NT2/D1 (cell line): ENCODE measurements at regions not wholly inside any gene's neighbourhood (a gene's known extent, or its start where the extent isn't known, plus 50 kb on each side); places are given as distances from the start of the nearest gene placed in this dataset.

Experiments
- DNase-seq: peaks from one replicate; pipeline ENCODE4 v3.0.0-alpha.2; 2011; ENCODE audit warnings: low read depth, low spot score
- H3K27me3 ChIP-seq: 2 replicates; pipeline ENCODE4 v1.6.0; 2011; ENCODE audit warnings: mild to moderate bottlenecking; ENCODE audit not compliant: insufficient read length, insufficient read depth
- H3K36me3 ChIP-seq: 2 replicates; pipeline ENCODE4 v1.6.1; 2011; ENCODE audit warnings: mild to moderate bottlenecking, low read length, mixed read lengths; ENCODE audit not compliant: insufficient read depth, insufficient read length
- H3K4me1 ChIP-seq: 2 replicates; pipeline ENCODE4 v1.5.1; 2011; ENCODE audit not compliant: insufficient read depth, insufficient read length
- H3K4me3 ChIP-seq: 2 replicates; pipeline ENCODE4 v1.5.1; 2011; ENCODE audit warnings: low read depth; ENCODE audit not compliant: insufficient read length
- H3K9ac ChIP-seq: 2 replicates; pipeline ENCODE4 v1.6.0; 2011; ENCODE audit warnings: low read depth; ENCODE audit not compliant: insufficient read length
- H3K9me3 ChIP-seq: 2 replicates; pipeline ENCODE4 v1.5.1; 2011; ENCODE audit warnings: mild to moderate bottlenecking, low read length; ENCODE audit not compliant: insufficient read depth
- SUZ12 ChIP-seq: IDR thresholded peaks from 2 replicates; pipeline ENCODE4 v1.6.1; 2011; ENCODE audit not compliant: insufficient read length, insufficient read depth; ENCODE audit errors: extremely low read depth
- YY1 ChIP-seq: IDR thresholded peaks from 2 replicates; pipeline ENCODE4 v1.6.1; 2011; ENCODE audit not compliant: insufficient read length, insufficient read depth
- ZNF274 ChIP-seq: IDR thresholded peaks from 2 replicates; pipeline ENCODE4 v1.6.1; 2011; ENCODE audit warnings: mild to moderate bottlenecking, low read depth, low read length

DNA sequence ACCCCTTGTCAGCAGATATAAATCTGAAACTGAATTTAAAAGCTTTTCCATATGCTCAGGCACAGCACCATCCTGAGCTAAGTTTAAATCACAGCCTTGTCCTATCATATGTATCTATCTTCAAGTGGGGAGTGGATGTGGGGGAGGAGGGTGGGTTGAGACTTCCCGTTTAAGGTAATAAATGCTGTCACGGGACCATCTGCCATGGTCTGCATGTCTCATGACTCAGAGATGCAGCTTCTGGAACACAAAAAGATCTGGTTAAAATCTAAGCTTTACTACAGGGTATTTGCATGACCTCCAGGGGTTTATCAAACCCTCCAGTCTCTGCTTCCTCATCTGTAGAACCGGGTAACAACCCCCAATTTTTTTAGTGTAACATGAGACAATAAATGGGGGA, 377.7 kb upstream of the ST6GAL2 start:
- Histone ChIP-seq H3K4me3 (no peak overlapping the region), H3K9ac (no peak overlapping the region), H3K4me1 (no peaks in the 10 kb centered on the region), H3K9me3 (no peaks in the 10 kb centered on the region), H3K36me3 (no peaks in the 10 kb centered on the region), H3K27me3 (no peaks in the 10 kb centered on the region)
- DNase-seq, result no peak
- TF ChIP-seq YY1 (no peak), ZNF274 (no peak)

GRCh38 chr2:107264184-107264583, 378.2 kb upstream of the ST6GAL2 start:
- no peak overlapping the region for H3K4me3 ChIP-seq
- no peaks in the 10 kb centered on the region for H3K9me3 ChIP-seq
- no peaks in the 10 kb centered on the region for H3K4me1 ChIP-seq
- no peak for DNase-seq
- no peaks in the 10 kb centered on the region for H3K36me3 ChIP-seq
- no peak for TF ChIP-seq SUZ12
- no peak for TF ChIP-seq YY1
- TF ChIP-seq ZNF274, result no peak
- H3K9ac ChIP-seq, result no peak overlapping the region
- H3K27me3 ChIP-seq, result no peaks in the 10 kb centered on the region

- Histone ChIP-seq H3K9me3 (no peaks in the 10 kb centered on the region), H3K4me3 (no peak overlapping the region), H3K9ac (no peak overlapping the region), H3K4me1 (no peaks in the 10 kb centered on the region), H3K27me3 (no peaks in the 10 kb centered on the region), H3K36me3 (no peaks in the 10 kb centered on the region)
- no peak for TF ChIP-seq YY1
- TF ChIP-seq ZNF274, result no peak
- no peak for TF ChIP-seq SUZ12
- no peak for DNase-seq
Observed at GRCh38 chr2:107266555-107266954, 380.6 kb upstream of the ST6GAL2 start.

DNA sequence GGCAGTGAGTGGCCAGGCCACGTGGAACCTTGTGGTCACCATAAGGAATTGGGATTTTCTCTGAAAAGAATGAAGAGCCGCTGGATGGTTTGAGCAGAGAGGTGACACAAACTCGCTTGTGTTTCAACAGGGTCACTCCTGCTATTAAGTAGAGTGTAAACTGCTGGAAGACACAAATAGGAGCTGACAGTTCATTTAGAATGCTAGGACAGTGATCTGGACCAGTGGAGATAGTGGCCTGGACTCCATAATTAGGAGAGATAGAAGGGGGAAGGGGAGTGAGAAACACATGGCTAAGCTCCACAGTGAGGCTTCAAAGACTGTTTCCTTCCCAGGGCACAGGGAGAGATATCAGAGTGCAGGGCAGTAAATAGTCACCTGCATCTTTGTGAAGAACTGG, 381.1 kb upstream of the ST6GAL2 start:
- H3K4me1 ChIP-seq, result no peaks in the 10 kb centered on the region
- DNase-seq, result no peak
- H3K4me3 ChIP-seq, result no peak overlapping the region
- H3K9ac ChIP-seq, result no peak overlapping the region
- H3K36me3 ChIP-seq, result no peaks in the 10 kb centered on the region
- no peaks in the 10 kb centered on the region for H3K27me3 ChIP-seq
- H3K9me3 ChIP-seq, result no peaks in the 10 kb centered on the region
- TF ChIP-seq SUZ12, result no peak
- no peak for TF ChIP-seq ZNF274
- no peak for TF ChIP-seq YY1

DNA sequence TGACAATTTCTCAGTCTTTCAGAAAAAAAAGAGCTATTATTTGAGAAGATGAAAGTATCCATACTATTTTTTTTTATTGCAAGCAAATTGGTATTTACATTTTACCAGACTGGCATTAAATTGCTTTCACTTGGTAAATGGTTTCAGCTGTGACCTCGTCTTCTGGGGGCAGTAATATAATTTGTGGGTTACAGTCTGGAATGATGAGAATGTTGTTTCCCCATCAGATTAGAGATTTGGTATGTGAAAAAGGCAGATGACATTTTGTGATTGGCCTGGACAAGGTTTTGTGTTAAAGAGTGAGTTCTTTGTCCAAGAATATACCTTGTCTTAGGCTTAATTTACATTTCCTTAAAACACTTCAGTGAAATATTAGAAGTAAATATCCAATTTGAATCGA, 390.1 kb upstream of the ST6GAL2 start:
- no peak for TF ChIP-seq SUZ12
- TF ChIP-seq YY1, result no peak
- TF ChIP-seq ZNF274, result no peak
- Histone ChIP-seq H3K4me1 (no peaks in the 10 kb centered on the region), H3K36me3 (no peaks in the 10 kb centered on the region), H3K4me3 (no peak overlapping the region), H3K27me3 (no peaks in the 10 kb centered on the region), H3K9ac (no peak overlapping the region), H3K9me3 (no peaks in the 10 kb centered on the region)
- no peak for DNase-seq

DNA sequence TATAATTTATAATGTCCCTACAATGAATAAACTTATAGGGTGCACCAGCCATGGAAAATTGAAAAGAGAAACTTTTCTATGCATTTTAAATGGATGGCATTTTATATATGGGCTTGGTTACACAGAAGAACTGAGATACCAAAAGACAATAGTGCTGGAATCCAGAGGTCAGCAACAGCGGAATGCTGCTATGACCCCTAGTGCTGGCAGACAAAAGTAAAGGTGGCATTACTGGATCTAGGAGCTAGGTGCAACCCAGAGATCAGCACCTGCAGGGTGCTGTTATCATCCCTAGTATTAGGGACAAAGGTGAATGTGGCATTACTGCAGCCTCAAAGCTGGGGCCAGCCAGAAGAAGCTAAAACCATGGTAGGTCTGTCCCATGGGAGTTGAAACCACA, 392.7 kb upstream of the ST6GAL2 start:
- Histone ChIP-seq H3K4me3 (no peak overlapping the region), H3K9me3 (no peaks in the 10 kb centered on the region), H3K27me3 (no peaks in the 10 kb centered on the region), H3K36me3 (no peaks in the 10 kb centered on the region), H3K9ac (no peak overlapping the region), H3K4me1 (no peaks in the 10 kb centered on the region)
- DNase-seq, result no peak
- TF ChIP-seq ZNF274, result no peak
- TF ChIP-seq SUZ12, result no peak
- no peak for TF ChIP-seq YY1

DNA sequence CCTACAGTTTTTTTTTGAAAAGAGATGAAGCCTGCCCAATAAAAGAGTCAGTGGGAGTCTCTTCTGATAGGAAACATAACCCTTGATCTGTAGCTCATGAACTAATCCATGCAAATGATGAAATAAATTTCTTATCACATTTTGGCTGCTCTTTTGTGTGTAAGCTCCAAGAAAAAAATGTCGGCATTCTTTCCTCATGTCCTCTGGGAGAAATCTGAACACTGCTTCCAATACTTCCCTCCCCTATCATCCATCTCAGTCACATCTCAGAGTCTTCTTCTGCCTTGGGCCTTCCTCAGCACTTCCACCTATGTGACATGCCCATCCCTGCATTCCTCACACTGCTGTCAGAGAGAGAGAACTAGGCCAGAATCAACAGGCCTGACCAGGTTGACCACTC, 395.7 kb upstream of the ST6GAL2 start:
- Histone ChIP-seq H3K36me3 (no peaks in the 10 kb centered on the region), H3K9me3 (no peaks in the 10 kb centered on the region), H3K27me3 (no peaks in the 10 kb centered on the region), H3K4me3 (no peak overlapping the region), H3K9ac (no peak overlapping the region), H3K4me1 (no peaks in the 10 kb centered on the region)
- TF ChIP-seq YY1 (no peak), SUZ12 (no peak), ZNF274 (no peak)
- no peak for DNase-seq

DNA sequence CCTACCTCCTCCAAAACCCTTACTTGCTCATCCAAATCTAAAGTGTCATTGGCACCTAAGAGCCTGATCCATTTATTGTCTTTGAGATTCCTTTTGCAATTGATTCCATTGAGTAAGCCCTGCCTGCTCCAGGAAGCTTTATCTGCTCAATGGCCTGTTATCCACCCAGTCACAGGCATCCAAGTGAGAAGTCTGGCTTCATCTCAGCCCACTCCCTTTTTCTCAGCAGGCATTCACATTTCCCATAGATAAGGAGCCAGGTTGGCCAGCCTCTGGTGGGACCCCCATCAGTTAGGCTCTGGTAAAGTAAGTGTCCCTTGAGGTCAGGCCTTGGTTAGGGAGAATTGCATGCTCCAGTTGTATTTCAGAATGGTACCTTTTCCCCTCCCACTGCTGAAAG, 396.2 kb upstream of the ST6GAL2 start:
- H3K27me3 ChIP-seq, result no peaks in the 10 kb centered on the region
- no peak for TF ChIP-seq SUZ12
- no peak for TF ChIP-seq YY1
- TF ChIP-seq ZNF274, result no peak

More for the DNA sequence above, 396.2 kb upstream of the ST6GAL2 start:
- no peak overlapping the region for H3K4me3 ChIP-seq
- no peaks in the 10 kb centered on the region for H3K36me3 ChIP-seq
- no peaks in the 10 kb centered on the region for H3K9me3 ChIP-seq
- H3K4me1 ChIP-seq, result no peaks in the 10 kb centered on the region
- H3K9ac ChIP-seq, result no peak overlapping the region
- DNase-seq, result no peak
